Stimulated activated naive CD8-positive, alpha-beta T cell treated with anti-CD3 and anti-CD28 coated beads, Interleukin-15, Interleukin-2, amounts not matched to agents 100 ng/mL and 50 ng/mL, for 24 hours (primary cell): ENCODE measurements at regions not wholly inside any gene's neighbourhood (a gene's known extent, or its start where the extent isn't known, plus 50 kb on each side); places are given as distances from the start of the nearest gene placed in this dataset.

Experiments used
- H3K27ac Mint-ChIP-seq: one replicate; pipeline ENCODE4 v1.8.0; 2021; ENCODE audit warnings: mild to moderate bottlenecking, mixed read lengths
- H3K27me3 Mint-ChIP-seq: one replicate; pipeline ENCODE4 v1.8.0; 2021; ENCODE audit warnings: mixed read lengths
- H3K36me3 Mint-ChIP-seq: one replicate; pipeline ENCODE4 v1.8.0; 2021; ENCODE audit warnings: low read depth, mixed read lengths
- H3K4me1 Mint-ChIP-seq: one replicate; pipeline ENCODE4 v1.8.0; 2021; ENCODE audit warnings: low read depth, mixed read lengths
- H3K4me3 Mint-ChIP-seq: one replicate; pipeline ENCODE4 v1.8.0; 2021; ENCODE audit warnings: mild to moderate bottlenecking, mixed read lengths
- H3K9me3 Mint-ChIP-seq: one replicate; pipeline ENCODE4 v1.8.0; 2021; ENCODE audit warnings: mixed read lengths

DNA sequence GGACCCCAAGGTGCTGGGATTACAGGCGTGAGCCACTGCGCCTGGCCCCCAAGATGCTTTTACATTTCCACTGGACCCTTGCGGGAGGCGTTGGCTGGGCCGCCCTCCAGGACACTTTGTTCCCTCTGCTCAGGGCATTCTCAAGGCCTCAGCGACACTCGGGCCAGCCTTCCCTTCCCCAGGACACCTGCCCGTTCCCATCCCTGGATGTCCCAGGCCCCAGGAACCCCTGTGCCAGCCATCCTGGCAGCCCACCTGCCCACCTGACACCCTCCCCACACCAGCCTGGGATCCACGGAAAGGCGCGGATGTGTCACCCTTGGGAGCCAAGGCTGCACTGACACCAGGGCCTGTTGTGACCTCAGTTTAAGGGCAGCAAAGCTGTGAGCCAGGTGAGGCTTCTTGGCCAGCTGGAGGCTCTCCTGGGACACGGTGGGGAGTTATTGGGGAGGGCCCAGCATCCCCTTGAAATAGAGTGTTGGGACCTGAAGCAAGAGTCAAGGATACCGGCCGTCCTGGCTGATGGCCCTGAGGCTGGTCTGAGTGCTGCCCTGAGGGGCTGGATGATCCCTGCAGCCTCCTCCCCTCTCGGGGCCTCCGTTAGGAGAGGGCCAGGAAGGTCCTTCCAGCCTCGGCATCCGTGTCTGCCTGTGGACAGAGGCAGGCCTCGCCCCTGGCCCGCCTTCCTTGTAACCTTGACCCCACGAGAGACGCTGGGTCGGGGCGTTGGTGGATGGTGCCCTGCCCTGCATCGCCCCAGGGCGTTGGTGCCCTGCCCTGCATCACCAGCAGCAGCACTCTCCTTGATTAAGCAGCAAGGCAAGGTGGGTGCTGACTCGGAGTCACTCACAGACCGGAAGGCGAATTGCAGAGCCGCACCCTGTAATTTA lies 84.2 kb upstream of the BHLHE23 start:
- Mint-ChIP-seq H3K36me3 (no peaks in the 10 kb centered on the region), H3K27ac (no peak overlapping the region), H3K4me1 (no peaks in the 10 kb centered on the region), H3K4me3 (no peak overlapping the region), H3K9me3 (no peaks in the 10 kb centered on the region), H3K27me3 (peaks cover 9% of the 10 kb centered on the region)

DNA sequence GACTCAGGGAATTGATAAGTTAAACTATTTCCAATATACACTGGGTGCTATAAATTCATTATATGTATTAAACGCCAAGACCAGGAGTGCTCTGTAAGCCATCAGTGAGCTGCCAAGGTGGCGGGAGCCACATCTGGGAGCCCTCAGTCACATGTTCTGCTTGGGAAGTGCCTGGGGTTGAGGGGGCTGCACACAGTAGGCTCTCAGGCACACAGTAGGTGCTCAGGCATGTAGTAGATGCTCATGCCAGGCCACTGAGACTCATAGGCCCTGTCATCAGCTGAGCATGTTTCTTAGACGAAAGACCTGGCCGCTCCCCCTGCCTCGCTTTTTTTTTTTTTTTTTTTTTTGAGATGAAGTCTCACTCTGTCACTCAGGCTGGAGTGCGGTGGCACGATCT lies 83.3 kb upstream of the BHLHE23 start:
- Mint-ChIP-seq H3K27ac (no peak overlapping the region), H3K4me1 (no peaks in the 10 kb centered on the region), H3K27me3 (peaks cover 9% of the 10 kb centered on the region), H3K4me3 (no peak overlapping the region), H3K36me3 (no peaks in the 10 kb centered on the region), H3K9me3 (no peaks in the 10 kb centered on the region)

DNA sequence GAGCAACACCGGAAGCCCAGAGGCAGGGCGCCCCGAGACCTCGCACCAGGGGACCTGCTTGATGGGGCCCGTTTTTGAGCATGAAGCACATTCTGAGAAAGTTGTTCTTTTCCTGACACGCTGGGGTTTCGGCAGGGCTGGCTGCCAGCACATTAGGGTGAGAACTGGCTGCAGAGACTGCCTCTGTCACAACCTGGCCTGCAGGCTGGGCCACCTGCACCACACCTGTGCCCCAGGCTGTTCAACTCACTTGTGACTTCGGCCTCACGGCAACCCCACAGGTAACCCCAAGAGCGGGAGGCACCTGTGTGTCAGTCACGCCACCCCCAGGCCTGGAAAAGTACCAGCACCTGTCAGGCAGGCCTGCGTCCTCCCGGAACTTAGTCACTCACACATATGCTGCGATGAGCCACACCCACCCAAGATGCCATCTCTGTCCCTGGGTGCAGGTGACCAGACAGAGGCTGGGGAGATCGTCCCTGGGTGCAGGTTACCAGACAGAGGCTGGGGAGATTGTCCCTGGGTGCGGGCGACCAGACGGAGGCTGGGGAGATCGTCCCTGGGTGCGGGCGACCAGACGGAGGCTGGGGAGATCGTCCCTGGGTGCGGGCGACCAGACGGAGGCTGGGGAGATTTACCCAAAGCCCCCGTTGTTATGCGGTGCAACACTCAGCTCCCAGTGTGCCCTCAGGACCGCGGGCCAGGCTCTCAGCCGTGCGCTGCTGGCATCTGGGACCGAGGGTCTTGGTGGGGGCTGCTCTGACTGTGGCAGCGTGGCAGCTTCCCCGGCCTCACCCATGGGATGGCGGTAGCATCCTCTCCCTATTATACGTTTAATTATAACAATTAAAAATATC lies 82.5 kb upstream of the BHLHE23 start:
- Mint-ChIP-seq H3K27ac (no peak overlapping the region), H3K4me3 (no peak overlapping the region), H3K36me3 (no peaks in the 10 kb centered on the region), H3K27me3 (peaks cover 4% of the 10 kb centered on the region), H3K9me3 (no peaks in the 10 kb centered on the region), H3K4me1 (no peaks in the 10 kb centered on the region)

DNA sequence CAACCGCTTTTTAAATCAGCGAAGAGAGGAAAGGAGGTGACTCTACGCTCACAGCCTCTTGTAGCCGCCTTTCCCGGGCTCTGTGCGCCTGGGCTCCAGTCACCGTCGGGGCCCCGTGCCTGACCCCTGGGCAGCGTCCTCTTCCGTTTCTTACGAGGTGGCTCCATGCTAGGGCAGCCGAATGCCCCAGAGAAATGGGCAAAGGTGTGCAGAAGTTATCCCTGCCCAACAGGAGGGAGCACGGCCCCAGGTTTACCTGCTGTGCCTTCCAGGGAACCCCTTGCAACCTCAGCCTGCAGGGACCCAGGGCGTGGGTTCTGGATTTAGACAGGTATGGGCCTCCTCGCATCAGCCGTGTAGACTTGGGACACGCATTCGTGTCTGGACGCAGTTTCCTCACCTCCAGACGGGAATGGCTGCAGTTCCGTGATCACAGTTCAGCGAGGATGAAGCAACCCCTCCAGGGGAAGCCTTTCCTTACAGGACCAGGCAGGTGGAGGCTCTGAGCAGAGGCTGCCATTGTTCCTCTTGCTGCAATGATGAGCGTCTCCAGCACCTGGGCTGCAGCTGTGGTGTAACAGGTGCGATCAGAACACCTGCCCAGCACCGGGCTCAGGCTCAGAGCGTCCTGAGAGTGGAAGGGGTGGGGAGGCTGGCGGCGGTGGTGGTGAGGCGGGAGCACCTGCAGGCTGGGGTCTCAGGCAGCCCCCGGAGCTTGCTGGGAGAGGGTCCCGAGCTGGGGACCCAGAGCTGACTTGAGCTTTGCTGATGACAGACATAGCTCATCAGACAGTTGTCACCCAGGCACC lies 81.3 kb upstream of the BHLHE23 start:
- Mint-ChIP-seq H3K4me1 (no peaks in the 10 kb centered on the region), H3K9me3 (no peaks in the 10 kb centered on the region), H3K27me3 (peaks cover 4% of the 10 kb centered on the region), H3K4me3 (no peak overlapping the region), H3K36me3 (no peaks in the 10 kb centered on the region), H3K27ac (no peak overlapping the region)

- Mint-ChIP-seq H3K4me1 (no peaks in the 10 kb centered on the region), H3K27ac (no peak overlapping the region), H3K4me3 (no peak overlapping the region), H3K36me3 (no peaks in the 10 kb centered on the region), H3K27me3 (peaks cover 8% of the 10 kb centered on the region), H3K9me3 (no peaks in the 10 kb centered on the region)
Observed at GRCh38 chr20:63087236-63087871, 80.6 kb upstream of the BHLHE23 start.

DNA sequence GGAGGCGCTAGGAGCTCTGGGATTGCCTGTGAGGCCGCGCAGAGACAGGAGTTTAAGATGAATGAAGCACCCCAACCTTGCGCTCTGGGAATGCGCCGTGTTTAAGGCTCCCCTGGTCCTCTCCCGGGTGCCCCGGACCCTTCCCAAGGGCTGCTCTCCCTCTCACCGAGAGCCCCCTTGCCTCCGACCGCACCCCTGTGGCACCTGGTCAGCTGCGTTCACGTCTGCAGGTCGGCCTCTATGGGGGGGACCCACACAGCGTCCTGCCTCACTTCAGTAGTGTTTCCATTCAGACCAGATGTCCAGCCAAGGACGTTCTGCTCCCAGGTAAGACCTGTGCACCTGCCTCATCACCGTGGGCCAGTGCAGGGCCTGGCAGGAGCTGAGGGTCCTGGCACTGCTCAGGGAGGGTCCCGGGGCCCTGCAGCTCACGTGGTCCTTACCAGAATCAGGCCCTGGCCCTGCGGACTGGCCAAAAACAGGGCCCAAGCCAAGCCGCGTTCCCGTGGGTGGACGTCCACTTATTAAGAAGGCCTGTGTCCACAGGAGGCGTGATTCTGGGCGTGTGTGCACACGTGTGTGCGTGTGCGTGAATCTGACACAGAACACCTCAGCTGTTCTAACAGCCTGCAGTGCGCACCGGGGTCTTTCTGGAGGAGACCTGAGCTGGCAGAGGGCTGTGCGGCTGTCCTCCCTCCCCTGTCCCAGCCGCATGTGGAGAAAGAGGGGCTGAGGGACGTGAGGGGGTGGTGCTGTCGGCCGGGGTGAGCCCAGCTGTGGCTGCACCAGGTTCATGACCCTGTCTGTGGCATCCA lies 79.9 kb upstream of the BHLHE23 start:
- no peaks in the 10 kb centered on the region for H3K4me1 Mint-ChIP-seq
- peaks cover 9% of the 10 kb centered on the region for H3K27me3 Mint-ChIP-seq
- no peak overlapping the region for H3K27ac Mint-ChIP-seq
- H3K36me3 Mint-ChIP-seq: no peaks in the 10 kb centered on the region
- no peaks in the 10 kb centered on the region for H3K9me3 Mint-ChIP-seq
- H3K4me3 Mint-ChIP-seq: no peak overlapping the region

DNA sequence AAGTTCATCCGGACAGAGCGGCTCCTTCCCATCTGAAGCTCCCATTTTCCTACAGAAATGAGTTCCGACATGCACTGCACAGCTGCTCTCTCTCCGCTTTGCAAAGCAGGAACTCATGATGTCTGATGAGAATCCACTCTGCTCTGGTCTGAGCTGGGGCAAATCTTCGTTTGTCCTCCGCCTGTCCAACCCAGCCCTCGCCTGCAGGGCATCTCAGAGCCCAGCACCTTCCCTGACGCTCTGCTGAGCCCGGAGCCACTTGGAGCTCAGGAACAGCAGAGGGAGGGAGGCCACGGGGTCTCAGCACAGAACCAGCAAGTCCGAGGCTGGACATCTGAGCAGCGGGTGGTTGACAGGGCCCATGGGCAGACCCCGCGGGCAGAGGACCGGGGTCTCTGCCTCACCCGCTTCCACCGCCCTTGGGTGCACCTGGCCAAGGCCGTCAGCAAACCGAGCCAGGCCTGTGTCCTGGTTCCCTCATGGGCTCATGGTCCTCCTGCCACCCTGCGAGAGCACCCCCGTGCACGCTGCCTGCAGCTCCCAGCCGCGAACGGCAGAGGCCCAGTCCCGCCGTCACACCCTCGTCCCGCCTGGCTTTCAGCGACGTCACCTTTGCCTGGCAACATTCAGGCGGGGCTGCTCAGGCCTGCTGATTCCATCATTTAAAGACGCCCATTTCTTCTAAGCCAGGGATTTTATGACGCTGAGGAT lies 78.5 kb upstream of the BHLHE23 start:
- Mint-ChIP-seq H3K27ac (no peak overlapping the region), H3K4me1 (no peaks in the 10 kb centered on the region), H3K27me3 (peaks cover 15% of the 10 kb centered on the region), H3K9me3 (no peaks in the 10 kb centered on the region), H3K36me3 (no peaks in the 10 kb centered on the region), H3K4me3 (no peak overlapping the region)

- Mint-ChIP-seq H3K36me3 (no peaks in the 10 kb centered on the region), H3K9me3 (peaks cover 4% of the 10 kb centered on the region), H3K4me3 (no peak overlapping the region), H3K4me1 (no peaks in the 10 kb centered on the region), H3K27me3 (peaks cover 19% of the 10 kb centered on the region), H3K27ac (no peak overlapping the region)
Observed at GRCh38 chr20:63084563-63084927, 77.8 kb upstream of the BHLHE23 start.

DNA sequence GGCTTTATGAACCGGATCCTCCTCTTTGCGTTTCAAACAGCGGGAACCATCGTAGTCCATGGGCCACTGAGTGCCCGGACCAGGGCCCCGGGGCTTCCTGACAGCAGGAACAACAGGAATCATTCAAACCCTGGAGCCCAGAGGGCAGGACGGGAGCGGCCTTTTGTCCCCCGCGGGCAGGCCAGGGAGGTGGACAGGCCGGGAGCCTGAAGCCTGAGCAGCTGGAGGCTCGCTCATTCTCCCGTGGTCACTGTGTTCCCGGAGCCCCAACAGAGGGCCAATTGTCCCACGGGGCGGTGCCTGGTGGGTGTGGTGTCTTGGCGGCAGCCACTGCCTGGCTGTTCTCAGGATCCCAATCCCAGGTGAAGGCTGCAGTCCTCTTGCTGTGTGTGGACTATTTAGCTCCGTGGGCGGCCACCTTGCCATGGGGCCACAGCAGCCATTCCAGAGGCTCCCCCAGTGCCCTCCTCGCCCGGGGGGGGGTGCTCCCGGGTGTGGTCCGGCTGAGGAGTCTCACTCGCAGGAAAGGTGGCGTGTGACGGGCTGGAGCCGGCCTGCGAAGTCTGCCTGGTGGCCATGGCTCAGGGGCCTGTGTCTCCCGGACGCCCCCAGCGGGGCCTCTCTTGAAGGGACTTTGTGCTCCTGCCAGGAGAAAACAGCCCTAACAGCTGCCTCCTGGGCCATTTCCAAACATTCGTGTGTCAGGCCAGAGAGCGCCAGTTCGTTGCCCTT lies 77.2 kb upstream of the BHLHE23 start:
- H3K4me1 Mint-ChIP-seq: no peaks in the 10 kb centered on the region
- no peaks in the 10 kb centered on the region for H3K36me3 Mint-ChIP-seq
- H3K9me3 Mint-ChIP-seq: peaks cover 6% of the 10 kb centered on the region
- H3K27ac Mint-ChIP-seq: no peak overlapping the region
- H3K4me3 Mint-ChIP-seq: no peak overlapping the region
- H3K27me3 Mint-ChIP-seq: peaks cover 24% of the 10 kb centered on the region

DNA sequence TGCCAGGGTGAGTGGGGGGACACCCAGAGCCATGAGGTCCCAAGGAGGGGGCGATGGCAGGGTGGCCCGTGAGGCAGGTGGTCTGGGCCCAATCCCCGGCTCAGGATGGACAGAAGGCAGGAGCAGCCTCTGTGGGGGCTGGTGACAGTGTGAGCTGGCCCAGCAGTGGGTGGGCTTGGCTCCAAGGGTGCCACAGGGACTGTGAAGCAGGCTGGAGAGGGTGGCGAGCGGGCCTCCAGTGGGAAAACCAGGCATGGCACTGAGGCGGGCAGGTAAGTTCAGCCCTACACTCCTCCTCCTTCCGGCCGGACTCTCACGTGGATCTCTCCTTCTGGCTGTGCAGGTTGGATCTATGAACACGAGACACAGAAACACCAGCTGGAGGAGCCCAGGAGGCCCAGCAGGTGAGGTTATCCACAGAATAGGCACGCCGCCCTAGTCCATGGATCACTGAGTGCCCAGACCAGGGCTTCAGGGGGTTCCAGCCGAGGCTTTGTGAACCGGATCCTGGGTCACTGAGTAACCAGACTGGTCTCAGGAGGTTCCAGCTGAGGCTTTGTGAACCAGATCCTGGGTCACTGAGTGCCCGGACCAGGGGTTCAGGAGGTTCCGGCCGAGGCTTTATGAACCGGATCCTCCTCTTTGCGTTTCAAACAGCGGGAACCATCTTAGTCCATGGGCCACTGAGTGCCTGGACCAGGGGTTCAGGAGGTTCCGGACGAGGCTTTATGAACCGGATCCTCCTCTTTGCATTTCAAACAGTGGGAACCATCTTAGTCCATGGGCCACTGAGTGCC lies 76.4 kb upstream of the BHLHE23 start:
- H3K9me3 Mint-ChIP-seq: peaks cover 11% of the 10 kb centered on the region
- H3K36me3 Mint-ChIP-seq: no peaks in the 10 kb centered on the region
- H3K4me1 Mint-ChIP-seq: no peaks in the 10 kb centered on the region
- H3K27ac Mint-ChIP-seq: no peak overlapping the region
- peaks cover 30% of the 10 kb centered on the region for H3K27me3 Mint-ChIP-seq
- no peak overlapping the region for H3K4me3 Mint-ChIP-seq

GRCh38 chr20:63082308-63082938 lies 75.7 kb upstream of the BHLHE23 start:
- no peaks in the 10 kb centered on the region for H3K36me3 Mint-ChIP-seq
- H3K4me1 Mint-ChIP-seq: no peaks in the 10 kb centered on the region
- H3K4me3 Mint-ChIP-seq: no peak overlapping the region
- peaks cover 17% of the 10 kb centered on the region for H3K9me3 Mint-ChIP-seq
- H3K27me3 Mint-ChIP-seq: peaks cover 35% of the 10 kb centered on the region
- no peak overlapping the region for H3K27ac Mint-ChIP-seq

GRCh38 chr20:63081831-63082230 lies 75.1 kb upstream of the BHLHE23 start:
- Mint-ChIP-seq H3K4me3 (no peak overlapping the region), H3K27ac (no peak overlapping the region), H3K36me3 (no peaks in the 10 kb centered on the region), H3K4me1 (no peaks in the 10 kb centered on the region), H3K9me3 (peaks cover 20% of the 10 kb centered on the region), H3K27me3 (peaks cover 37% of the 10 kb centered on the region)
